ENCODE measurements at regions not wholly inside any gene's neighbourhood (a gene's known extent, or its start where the extent isn't known, plus 50 kb on each side); places are given as distances from the start of the nearest gene placed in this dataset.

DNA sequence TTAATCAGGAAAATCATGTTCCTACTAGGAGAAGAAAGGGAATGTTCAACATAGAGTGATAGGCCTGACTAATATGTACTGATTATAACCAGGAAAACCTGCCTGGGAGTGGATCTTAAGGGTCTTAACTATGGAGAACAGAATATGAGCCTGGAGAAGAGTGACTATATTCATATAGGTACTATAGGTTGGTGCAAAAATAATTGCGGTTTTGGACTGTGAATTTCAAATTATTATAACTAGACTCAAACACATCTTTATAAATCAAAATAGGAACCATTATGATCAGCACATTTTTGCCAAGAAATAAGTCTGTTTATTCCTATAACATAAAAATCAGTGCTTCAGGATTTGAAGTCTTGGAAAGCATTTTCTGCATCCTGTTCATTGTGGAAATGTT, 189.8 kb upstream of the ADAMTS5 start:
- H3K9ac ChIP-seq (ENCODE audit: insufficient read depth in 1 of 2, low read length in 2 of 2): no peak overlapping the region
- 91 to 98% methylated on average over 1 of the region's 1 CpG for WGBS, 2 donors
- H3K4me1 ChIP-seq (ENCODE audit: control insufficient read depth in 5 of 5, insufficient read depth in 5 of 5, low read length in 5 of 5): peaks cover 0 to 3% (median 0%) of the 10 kb centered on the region in 5 donors
- H3K27me3 ChIP-seq (ENCODE audit: control insufficient read depth in 3 of 3, insufficient read depth in 3 of 3, low read length in 2 of 3): no peaks in the 10 kb centered on the region
- no peaks in the 10 kb centered on the region for H3K36me3 ChIP-seq (ENCODE audit: control insufficient read depth in 4 of 4, insufficient read depth in 4 of 4, low read length in 4 of 4)
- TF ChIP-seq, protein P1, sequence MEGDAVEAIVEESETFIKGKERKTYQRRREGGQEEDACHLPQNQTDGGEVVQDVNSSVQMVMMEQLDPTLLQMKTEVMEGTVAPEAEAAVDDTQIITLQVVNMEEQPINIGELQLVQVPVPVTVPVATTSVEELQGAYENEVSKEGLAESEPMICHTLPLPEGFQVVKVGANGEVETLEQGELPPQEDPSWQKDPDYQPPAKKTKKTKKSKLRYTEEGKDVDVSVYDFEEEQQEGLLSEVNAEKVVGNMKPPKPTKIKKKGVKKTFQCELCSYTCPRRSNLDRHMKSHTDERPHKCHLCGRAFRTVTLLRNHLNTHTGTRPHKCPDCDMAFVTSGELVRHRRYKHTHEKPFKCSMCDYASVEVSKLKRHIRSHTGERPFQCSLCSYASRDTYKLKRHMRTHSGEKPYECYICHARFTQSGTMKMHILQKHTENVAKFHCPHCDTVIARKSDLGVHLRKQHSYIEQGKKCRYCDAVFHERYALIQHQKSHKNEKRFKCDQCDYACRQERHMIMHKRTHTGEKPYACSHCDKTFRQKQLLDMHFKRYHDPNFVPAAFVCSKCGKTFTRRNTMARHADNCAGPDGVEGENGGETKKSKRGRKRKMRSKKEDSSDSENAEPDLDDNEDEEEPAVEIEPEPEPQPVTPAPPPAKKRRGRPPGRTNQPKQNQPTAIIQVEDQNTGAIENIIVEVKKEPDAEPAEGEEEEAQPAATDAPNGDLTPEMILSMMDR (IDR thresholded peaks at IDR 0.05; ENCODE audit: control extremely low read depth, extremely low read depth): no peak
- no peak overlapping the region for H3K27ac ChIP-seq (ENCODE audit: low read depth in 1 of 2, low read length in 1 of 2)
- H3K9me3 ChIP-seq (ENCODE audit: control insufficient read depth in 4 of 4, insufficient read depth in 3 of 4, low read length in 3 of 4): no peaks in the 10 kb centered on the region
- no peak overlapping the region for H3K4me3 ChIP-seq
- DNase-seq (no peak), ATAC-seq (ENCODE audit: insufficient read depth, low FRiP score) (no peak)

DNA sequence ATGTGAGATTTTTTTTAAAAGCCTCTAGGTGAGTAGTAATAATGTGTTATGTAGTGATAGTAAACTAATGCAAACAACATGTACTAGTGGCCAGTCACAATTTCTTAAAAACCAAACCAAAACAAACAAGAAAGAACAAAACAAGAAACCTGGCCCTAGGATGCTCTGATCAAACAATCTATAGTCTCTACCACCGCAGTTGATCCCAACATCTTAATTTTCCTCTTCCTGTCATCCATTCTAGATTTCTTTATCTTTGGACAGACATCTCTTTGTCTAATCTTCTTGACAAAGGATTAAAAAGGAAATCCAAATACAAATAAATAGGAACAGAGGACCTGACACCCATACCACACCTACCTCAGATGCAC, 188.2 kb upstream of the ADAMTS5 start:
- TF ChIP-seq, protein P1 (IDR thresholded peaks at IDR 0.05; ENCODE audit: control extremely low read depth, extremely low read depth): no peak
- H3K36me3 ChIP-seq (ENCODE audit: control insufficient read depth in 4 of 4, insufficient read depth in 4 of 4, low read length in 4 of 4): no peaks in the 10 kb centered on the region
- H3K27me3 ChIP-seq (ENCODE audit: control insufficient read depth in 3 of 3, insufficient read depth in 3 of 3, low read length in 2 of 3): no peaks in the 10 kb centered on the region
- DNase-seq (no peak), ATAC-seq (ENCODE audit: insufficient read depth, low FRiP score) (no peak)
- peaks cover 0 to 4% (median 0%) of the 10 kb centered on the region in 5 donors for H3K4me1 ChIP-seq (ENCODE audit: control insufficient read depth in 5 of 5, insufficient read depth in 5 of 5, low read length in 5 of 5)
- 72 to 88% methylated on average over 1 of the region's 1 CpG for WGBS, 2 donors
- no peak overlapping the region for H3K4me3 ChIP-seq
- H3K27ac ChIP-seq (ENCODE audit: low read depth in 1 of 2, low read length in 1 of 2): no peak overlapping the region
- no peak overlapping the region for H3K9ac ChIP-seq (ENCODE audit: insufficient read depth in 1 of 2, low read length in 2 of 2)
- no peaks in the 10 kb centered on the region for H3K9me3 ChIP-seq (ENCODE audit: control insufficient read depth in 4 of 4, insufficient read depth in 3 of 4, low read length in 3 of 4)

DNA sequence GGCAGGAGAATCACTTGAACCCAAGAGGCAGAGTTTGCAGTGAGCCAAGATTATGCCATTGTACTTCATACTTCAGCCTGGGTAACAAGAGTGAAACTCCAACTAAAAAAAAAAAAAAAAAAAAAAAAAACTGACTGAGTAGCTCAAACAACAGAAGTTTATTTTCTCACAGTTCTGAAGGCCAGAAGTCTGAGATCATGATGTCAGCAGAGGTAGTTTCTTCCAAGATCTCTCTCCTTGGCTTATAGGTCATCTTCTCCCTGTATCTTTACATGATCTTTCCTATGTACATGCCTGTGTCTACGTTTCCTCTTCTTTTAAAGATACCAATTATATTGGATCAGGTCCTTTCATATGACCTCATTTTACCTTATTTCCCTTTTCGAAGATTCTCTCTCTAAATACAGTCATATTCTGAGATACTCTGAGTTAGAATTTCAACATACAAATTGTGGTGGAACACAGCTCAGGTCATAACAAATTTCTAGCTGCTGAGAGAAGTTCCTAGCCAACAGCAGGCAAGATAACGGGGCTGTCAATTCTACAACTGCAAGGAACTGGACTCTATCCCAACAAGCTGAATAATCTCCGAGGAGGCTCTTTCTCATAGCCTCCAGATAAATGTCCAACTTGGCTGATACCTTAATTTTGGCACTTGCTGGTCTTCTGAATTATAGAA, 187.7 kb upstream of the ADAMTS5 start:
- TF ChIP-seq, protein P1 (IDR thresholded peaks at IDR 0.05; ENCODE audit: control extremely low read depth, extremely low read depth): no peak
- 65 to 84% methylated on average over 4 of the region's 4 CpGs for WGBS, 2 donors
- ATAC-seq (ENCODE audit: insufficient read depth, low FRiP score) (no peak), DNase-seq (no peak)
- Histone ChIP-seq H3K27me3 (ENCODE audit: control insufficient read depth in 3 of 3, insufficient read depth in 3 of 3, low read length in 2 of 3) (no peaks in the 10 kb centered on the region), H3K4me1 (ENCODE audit: control insufficient read depth in 5 of 5, insufficient read depth in 5 of 5, low read length in 5 of 5) (peaks cover 0 to 4% (median 0%) of the 10 kb centered on the region in 5 donors), H3K9me3 (ENCODE audit: control insufficient read depth in 4 of 4, insufficient read depth in 3 of 4, low read length in 3 of 4) (no peaks in the 10 kb centered on the region), H3K27ac (ENCODE audit: low read depth in 1 of 2, low read length in 1 of 2) (no peak overlapping the region), H3K9ac (ENCODE audit: insufficient read depth in 1 of 2, low read length in 2 of 2) (no peak overlapping the region), H3K36me3 (ENCODE audit: control insufficient read depth in 4 of 4, insufficient read depth in 4 of 4, low read length in 4 of 4) (no peaks in the 10 kb centered on the region), H3K4me3 (no peak overlapping the region)

DNA sequence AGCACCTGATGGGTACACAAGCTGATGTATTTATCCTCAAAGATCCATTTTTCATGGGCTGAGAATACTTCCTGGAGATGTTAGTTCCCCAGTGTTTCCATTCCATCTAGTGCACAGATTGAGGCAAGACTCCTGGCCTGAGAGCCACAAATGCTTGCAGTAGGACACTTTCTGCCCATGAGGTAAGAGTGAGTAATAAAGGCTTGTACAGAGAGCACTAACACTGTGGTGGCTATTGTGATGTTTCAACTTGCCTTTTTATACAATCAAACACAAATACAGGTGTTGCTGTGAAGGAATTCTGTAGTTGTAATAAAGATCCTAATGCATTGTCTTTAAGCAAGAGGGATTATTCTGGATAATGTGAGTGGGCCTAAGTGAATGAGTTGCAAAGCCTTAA, 186.1 kb upstream of the ADAMTS5 start:
- DNase-seq (no peak), ATAC-seq (ENCODE audit: insufficient read depth, low FRiP score) (no peak)
- TF ChIP-seq, protein P1 (IDR thresholded peaks at IDR 0.05; ENCODE audit: control extremely low read depth, extremely low read depth): no peak
- Histone ChIP-seq H3K9ac (ENCODE audit: insufficient read depth in 1 of 2, low read length in 2 of 2) (no peak overlapping the region), H3K27ac (ENCODE audit: low read depth in 1 of 2, low read length in 1 of 2) (no peak overlapping the region), H3K4me3 (no peak overlapping the region), H3K27me3 (ENCODE audit: control insufficient read depth in 3 of 3, insufficient read depth in 3 of 3, low read length in 2 of 3) (no peaks in the 10 kb centered on the region), H3K36me3 (ENCODE audit: control insufficient read depth in 4 of 4, insufficient read depth in 4 of 4, low read length in 4 of 4) (no peaks in the 10 kb centered on the region), H3K4me1 (ENCODE audit: control insufficient read depth in 5 of 5, insufficient read depth in 5 of 5, low read length in 5 of 5) (peaks cover 0 to 4% (median 0%) of the 10 kb centered on the region in 5 donors), H3K9me3 (ENCODE audit: control insufficient read depth in 4 of 4, insufficient read depth in 3 of 4, low read length in 3 of 4) (no peaks in the 10 kb centered on the region)

Measured in lung (tissue), 11 donors.